HG02884 (cell line): ENCODE measurements at regions not wholly inside any gene's neighbourhood (a gene's known extent, or its start where the extent isn't known, plus 50 kb on each side); places are given as distances from the start of the nearest gene placed in this dataset.
"Not testable (repeated sequence)": the region's sequence is repeated elsewhere in the genome, so short reads cannot be mapped to it uniquely, and the experiment has no call there.

ENCODE experiments used
- ATAC-seq: cut with Tn5 transposase; IDR thresholded peaks from one replicate; pipeline ENCODE4 v1.9.1; 2021; ENCODE audit warnings: mild to moderate bottlenecking, moderate library complexity; ENCODE audit not compliant: unreplicated experiment

DNA sequence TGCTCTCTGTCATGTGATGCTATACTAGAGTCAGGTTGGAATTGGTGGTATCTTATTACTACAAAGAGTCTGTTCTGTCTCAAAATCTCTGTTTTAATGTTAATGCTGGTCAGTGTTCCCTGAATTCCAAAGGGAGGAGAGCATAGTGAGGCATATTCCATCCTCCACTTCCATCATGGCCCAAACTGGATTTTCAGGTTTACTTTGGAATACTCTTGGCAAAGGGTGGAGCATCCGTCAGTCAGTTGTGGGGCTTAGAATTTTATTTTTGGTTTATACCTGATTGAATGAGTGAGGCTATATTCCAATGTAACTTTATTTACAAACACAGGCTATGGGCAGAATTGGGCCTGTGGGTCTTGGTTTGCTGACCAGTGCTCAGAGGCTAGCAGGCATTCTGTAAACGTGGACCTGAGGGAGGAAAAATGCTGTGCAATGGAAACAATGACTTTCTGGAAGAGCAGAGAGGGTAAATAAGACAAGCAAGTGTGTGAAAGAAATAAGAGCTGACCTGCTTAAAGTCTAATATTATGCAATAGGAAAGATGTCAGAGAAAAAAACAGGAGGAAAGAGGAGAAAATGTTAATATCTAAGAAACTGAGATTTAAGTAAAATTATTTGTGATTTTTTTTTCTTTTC, 106.2 kb upstream of the CLINT1 start:
- no peak for ATAC-seq

DNA sequence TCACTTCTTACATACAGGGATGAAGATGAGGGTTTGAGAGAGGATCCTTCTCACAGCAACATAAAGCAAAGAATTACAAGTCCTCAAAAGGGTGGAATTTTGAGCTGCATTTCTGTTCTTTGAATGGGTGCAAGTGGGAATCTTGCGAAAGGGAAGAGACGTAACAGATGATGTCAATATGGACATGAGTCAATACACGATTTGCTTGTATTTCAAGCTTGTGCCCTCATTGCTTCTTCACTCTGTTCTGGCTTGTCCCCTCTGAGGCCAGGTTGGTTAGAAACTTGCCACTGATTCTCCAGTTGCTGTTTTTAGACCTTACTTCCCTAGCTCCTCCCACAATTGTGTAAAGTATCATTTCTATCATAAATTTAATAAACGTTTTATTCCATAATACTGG, 104.8 kb upstream of the CLINT1 start:
- ATAC-seq, result no peak

DNA sequence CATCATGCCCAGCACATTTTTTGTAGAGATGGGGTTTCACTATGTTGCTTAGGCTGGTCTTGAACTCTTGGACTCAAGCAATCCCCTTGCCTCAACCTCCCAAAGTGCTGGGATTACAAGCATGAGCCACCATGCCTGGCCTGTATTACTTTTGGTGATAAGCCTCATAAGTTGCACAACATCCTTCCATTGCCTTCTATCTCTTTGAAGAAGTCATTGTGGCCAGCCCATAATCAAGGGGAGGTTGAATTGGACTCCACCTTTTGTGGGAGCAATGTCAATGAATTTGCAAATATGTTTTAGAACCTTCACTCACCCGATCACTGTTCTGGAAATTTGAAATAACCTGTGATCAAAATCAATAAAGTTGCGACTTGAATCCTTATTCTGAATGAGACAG, 104.3 kb upstream of the CLINT1 start:
- ATAC-seq, result no peak

DNA sequence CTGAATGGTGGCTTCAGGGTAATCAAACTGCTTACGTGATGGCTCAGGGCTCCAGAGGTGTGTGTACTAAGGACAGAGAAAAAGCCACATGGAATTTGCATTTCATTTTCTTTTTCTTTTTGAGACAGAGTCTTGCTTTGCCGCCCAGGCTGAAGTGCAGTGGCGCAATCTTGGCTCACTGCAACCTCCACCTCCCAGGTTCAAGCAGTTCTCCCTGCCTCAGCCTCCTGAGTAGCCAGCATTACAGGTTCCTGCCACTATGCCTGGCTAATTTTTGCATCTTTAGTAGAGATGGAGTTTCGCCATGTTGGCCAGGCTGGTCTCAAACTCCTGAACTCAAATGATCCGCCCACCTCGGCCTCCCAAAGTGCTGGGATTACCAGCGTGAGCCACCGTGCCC, 103.7 kb upstream of the CLINT1 start:
- ATAC-seq, result not testable (repeated sequence)

DNA sequence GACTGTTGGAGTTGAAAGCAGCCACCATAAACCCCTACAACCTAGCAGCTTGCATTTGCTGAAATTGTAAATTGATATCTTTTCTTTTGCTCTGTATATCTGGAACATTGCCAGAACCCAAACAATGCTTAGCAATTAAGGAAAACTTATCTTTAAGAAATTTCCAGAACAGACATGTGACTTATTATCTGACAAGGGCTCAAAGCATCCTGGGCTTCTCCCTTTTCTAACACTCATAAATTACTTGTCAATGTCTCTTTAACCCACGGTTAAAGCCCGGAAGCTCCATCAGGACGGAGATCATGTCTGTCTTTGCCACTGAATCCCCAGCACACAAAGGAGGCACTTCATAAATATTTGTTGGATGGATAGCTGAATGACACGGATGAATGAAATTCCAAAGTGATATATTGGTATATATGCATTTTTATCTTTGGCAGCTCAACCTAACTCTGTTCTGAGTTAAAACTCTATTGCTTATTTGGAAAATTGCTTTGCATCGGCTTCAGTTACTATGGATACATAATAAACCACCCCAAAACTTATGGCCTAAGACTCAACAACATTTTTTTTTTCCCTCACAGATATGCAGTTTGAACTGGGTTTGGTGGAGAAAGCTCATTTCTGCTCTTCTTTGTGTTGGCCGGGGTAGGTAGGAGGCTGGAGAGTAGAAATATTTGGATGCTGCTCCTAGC, 103.1 kb upstream of the CLINT1 start:
- ATAC-seq, result no peak

DNA sequence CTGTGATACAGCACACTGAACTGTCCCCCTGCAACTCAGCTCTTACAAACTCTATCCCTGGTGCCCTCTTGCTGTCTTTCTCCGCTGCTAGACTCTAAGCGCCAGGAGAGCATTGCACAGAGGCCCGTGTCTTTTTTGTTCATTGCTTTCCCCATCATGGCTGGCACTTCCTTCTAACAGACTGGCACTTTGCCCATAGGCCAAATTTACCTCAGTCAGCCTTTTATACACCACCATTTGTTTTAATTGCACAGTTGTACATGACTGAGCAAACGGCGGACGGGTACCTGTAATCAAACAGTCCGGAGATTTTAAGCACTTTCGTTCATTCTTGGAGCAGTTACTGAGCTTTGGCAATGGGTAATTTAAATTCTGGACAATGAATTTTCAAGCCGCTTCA, 102.2 kb upstream of the CLINT1 start:
- ATAC-seq, result no peak

DNA sequence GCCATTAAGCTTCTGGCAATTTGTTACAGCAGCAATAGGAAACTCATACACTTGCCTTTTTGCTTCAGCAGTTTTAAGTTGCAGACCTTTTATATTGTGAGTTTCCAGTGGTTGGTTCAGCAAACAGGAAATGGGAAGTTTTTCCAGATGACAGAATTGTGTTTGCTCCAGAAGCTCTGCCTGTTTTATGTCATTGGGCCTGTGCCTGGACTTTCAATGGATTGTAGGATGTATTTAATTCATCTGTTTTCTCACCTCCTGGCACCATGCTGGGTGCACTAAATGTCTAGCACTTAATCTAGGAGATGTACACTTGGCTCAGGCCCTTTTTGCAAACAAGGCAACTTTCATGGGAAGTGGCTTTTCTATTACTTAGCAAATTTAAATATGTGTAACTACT, 100.4 kb upstream of the CLINT1 start:
- no peak for ATAC-seq

DNA sequence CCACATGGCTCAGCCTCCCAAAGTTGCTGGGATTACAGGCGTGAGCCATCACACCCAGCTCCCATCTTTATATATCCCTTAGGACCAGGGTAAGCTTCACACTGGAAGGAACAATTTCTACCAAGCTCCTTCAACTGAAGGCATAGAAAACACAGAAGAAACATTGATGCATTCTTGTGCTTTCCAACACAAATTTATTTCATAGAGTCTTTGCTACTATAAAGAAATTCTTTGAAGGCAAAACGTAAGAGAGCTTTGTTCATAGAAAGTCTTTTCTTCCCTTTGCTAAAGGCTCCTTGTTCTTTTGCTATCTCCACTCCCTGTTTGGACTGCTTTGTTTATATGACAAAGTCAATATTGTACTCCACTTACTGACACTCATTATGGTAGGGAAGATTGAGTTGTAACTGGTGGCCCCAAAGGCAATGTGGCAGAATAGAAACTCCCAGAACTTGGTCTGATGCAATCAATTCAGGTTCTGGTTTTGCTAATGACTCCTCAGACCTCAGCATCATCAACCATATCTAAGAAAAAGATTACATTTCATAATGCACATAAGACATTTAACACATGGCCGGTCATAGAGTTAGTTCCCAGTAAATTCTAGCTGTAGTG, 97.4 kb upstream of the CLINT1 start:
- no peak for ATAC-seq

DNA sequence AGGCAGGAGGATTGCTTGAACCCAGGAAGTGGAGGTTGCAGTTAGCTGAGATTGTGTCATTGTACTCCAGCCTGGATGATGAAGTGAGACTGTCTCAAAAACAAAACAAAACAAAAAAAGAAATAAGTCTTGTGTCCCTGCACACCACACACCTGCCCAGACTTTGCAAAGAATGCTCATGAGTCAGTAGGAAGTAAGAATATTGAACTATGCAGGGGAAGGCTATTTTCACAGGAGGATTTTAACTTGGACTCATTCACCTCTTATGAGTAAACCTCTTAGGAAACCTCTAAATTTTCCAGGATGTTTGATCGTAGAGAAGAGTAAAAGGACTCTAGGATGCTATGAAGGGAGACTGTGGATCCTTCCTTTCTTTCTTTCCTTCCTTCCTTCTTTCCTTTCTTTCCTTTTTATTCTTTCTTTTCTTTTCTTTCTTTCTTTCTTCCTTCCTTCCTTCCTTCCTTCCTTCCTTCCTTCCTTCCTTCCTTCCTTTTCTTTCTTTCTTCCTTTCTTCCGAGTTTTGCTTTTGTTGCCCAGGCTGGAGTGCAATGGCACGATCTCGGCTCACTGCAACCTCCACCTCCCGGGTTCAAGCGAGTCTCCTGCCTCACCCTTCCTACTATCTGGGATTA, 96.7 kb upstream of the CLINT1 start:
- ATAC-seq, result no peak

DNA sequence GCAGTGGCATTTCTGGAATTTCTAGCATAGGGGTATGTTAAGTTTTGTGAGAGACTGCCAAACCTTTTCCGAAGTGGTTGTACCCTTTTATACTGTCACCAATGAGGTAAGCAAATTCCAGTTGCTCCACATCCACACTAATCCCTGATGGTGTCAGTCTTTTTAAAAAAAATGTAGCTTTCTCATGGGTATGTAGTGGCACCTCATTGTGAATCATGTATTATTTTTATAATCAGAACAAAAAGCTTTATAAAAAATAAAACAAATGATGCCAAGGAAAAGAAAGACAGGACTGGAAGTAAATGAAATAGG, 93.4 kb upstream of the CLINT1 start:
- ATAC-seq, result no peak

DNA sequence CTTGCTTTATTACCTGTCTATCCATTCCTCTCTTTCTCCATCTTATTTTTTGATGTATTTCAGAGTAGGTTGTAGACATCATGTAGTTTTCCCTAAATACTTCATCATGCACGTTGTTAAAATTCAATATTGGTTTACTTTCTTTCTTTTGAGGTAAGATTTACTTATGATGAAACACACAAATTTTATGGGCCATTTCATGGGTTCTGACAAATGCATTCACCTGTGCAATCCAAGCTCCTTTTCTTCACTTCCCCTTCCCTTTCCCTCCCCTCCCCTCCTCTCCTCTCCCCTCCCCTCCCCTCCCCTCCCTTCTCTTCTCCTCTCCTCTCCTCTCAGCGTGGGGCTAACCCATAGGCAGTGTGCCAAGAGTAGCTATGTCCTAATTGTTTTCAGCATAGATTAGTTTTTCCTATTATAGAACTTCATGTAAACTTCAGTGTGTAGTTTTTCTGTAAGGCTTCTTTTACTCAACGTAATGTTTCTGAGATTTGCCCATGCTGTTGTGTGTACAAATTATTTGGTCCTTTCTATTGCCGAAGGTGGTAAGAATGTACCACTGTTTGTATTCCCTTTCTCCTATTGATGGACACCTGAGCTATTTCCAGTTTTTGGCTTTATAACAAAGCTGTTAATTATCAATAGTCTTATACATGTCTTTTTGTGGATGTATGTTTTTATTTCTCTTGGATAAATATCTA, 92.9 kb upstream of the CLINT1 start:
- ATAC-seq, result no peak

DNA sequence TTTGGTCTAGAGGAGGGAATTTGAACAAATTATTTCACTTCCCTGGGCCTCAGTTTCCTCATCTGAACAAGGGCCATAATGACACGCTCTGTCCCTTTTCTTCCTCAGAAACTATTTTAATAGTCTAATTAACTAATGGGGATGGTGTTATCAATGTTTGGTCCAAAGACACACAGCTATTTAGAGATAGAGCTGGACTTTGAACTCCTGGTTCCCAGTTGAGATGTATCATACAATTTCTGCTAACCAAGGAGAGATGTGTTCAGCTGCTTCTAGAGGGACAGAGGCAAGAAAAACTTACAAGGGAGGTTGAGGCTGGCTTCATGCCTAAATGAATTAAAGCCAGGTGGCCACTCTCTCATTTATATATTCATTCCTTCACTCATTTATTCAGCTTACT, 90.6 kb upstream of the CLINT1 start:
- ATAC-seq, result no peak

DNA sequence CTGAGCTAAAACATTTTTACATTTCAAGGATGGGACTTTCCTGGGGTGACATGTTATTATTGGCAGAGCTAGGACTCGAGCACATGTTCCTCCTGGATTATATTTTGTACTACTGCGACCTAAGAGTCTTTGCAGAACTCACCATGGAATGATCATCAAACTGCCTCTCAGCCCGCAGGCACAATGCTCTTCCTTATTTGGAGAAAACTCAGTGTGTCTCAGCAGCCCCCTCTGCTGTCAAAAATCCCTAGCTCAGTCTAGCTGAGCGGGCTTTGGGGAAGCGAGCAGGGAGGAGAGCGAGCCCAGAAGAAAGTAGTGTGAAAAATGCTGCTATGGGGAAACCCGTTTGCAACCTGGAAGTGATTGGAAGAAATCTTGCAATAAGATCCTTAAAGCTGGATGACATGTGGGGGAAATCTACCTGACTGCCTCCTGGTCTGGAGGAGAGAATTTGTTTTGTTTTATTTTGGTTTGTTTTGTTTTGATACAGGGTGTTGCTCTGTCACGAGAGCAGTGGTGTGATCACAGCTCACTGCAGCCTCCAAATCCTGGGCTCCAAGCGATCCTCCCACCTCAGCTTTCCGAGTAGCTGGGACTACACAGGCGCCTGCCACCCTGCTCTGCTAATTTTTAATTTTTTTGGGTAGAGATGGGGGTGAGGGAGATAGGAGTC, 89.9 kb upstream of the CLINT1 start:
- ATAC-seq, result peak; percentile 96

DNA sequence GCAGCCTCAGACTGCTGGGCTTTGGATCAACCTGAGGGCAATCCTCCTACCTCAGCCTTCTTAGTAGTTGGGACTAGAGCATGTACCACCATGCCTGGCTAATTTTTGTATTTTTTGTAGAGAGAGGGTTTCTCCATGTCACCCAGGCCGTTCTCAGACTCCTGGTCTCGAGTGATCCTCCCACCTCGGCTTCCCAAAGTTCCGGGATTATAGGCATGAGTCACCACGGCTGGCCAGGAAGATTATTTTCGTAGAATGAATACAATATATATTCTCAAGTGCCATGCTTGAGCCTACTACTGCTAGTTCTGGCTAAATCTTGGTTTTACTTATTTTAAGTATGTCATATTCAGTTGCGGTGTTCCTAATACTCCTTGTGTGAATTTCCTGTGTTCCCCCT, 88.2 kb upstream of the CLINT1 start:
- ATAC-seq, result no peak

DNA sequence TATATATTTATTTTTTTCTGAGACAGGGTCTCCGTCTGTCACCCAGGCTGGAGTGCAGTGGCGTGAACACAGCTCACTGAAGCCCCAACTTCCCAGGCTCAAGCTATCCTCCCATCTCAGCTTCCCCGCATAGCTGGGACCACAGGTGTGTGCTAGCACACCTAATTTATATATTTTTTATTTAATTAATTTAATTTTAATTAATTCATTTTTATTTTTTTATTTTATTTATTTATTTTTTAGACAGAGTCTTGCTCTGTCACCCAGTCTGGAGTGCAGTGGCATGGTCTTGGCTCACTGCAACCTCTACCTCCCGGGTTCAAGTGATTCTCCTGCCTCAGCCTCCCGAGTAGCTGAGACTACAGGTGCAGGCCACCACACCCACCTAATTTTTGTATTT, 86.9 kb upstream of the CLINT1 start:
- not testable (repeated sequence) for ATAC-seq

DNA sequence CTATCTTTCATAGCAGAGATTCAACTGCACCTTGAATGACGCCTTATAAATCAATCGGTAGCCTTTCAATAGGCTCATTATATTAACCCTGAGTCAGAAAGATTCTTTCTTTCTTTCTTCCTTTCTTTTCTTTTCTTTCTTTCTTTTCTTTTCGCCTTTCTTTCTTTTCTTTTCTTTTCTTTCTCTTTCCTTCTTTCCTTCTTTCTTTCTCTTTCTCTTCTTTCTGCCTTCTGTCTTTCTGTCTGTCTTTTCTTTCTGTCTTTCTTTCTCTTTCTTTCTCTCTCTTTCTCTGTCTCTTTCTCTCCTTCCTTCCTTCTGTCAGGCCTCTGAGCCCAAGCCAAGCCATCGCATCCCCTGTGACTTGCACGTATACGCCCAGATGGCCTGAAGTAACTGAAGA, 86.0 kb upstream of the CLINT1 start:
- ATAC-seq, result no peak

DNA sequence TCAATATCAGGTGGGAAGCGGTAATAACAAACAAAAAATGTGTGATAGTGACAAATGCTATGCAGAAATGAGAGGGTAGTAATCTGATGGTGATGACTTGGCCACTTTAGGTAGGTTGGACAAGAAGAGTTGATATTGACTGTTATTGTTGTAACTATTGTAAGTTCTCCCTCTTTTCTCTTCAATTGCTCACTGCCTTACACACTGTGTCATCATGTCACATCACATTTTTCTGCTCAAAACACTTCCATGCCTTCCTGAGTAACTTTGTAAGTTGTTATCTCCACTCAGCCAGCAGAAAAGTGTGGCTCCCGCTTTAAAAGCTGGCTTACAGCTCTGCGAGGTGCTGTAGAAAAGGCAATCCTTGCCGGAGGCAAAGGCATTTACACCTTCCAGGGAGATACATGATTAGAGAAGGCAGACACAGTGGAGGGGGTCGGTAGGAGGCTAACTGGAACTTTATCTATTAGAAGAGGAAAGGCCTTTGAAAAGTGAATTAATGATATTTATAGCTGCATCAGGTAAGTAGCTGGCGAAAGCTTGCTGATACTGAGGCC, 85.2 kb upstream of the CLINT1 start:
- no peak for ATAC-seq

DNA sequence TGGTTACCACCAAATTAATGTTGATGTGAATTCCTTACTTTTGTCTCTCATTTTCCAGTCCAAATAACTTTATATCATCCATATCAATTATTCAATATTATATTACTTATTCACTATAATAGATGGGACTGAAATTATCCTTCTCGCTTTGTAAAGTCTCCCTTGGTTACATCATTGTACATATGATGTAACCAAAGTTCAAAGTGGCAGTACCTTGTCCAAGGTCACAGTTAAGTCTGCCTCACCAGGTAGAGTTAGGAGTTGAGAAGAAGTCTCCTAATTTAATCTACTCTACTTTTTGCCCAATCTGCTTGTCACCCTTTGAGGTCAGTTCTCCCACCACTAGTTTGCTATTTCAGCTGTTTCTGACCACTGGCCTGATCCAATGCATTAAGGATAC, 83.7 kb upstream of the CLINT1 start:
- no peak for ATAC-seq

DNA sequence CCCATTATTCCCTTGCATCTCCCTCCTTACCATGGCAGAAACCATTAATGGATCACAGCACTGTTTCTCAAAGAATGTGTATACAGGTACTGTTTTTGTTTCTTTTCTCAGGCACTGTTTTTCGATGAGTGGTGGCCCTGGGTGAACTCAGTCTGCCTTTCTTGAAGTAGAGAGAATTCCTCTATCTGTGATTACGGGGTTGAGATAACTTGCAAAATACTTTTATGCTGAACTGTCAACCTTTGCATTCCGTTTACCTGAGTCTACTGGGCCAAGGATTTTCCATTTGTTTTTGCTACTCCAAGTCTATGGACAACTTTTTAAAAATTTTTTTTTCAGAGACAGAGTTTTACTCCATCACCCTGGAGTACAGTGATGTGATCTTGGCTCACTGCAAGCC, 82.7 kb upstream of the CLINT1 start:
- no peak for ATAC-seq

DNA sequence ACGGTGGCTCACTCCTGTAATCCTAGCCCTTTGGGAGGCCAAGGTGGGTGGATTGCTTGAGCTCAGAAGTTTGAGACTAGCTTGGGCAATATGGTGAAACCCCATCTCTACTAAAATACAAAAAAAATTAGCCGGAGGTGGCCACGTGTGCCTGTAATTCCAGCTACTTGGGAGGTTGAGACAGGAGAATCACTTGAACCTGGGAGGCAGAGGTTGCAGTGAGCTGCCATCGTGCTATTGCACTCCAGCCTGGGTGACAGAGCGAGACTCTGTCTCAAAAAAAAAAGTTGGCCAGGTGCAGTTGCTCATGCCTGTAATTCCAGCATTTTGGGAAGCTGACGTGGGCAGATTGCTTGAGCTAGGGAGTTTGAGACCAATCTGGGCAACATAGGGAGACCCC, 79.2 kb upstream of the CLINT1 start:
- not testable (repeated sequence) for ATAC-seq
